ENCODE measurements at regions not wholly inside any gene's neighbourhood (a gene's known extent, or its start where the extent isn't known, plus 50 kb on each side); places are given as distances from the start of the nearest gene placed in this dataset.
A peak's percentile ranks its signal among the peaks of the same experiment; 100 is the strongest.

GRCh38 chr9:88804254-88804596, 187.0 kb upstream of the S1PR3 start:
- TF ChIP-seq CTCF (IDR thresholded peaks at IDR 0.05; ENCODE audit: extremely low read depth in 1 of 2, insufficient read depth in 1 of 2, low read depth in 1 of 2, low read length in 2 of 2) (no peak), FOS (IDR thresholded peaks at IDR 0.05; ENCODE audit: borderline replicate concordance, insufficient read depth, low read length) (peak; percentile 54), POLR2A (IDR thresholded peaks at IDR 0.05; ENCODE audit: low read depth, low read length) (no peak), POLR2AphosphoS5 (IDR thresholded peaks at IDR 0.05; ENCODE audit: insufficient read depth, low read depth, low read length) (no peak), JUN (IDR thresholded peaks at IDR 0.05; ENCODE audit: borderline replicate concordance, insufficient read depth, insufficient read length, low read depth) (no peak)

Data from endothelial cell of umbilical vein (primary cell).